ENCODE measurements at regions not wholly inside any gene's neighbourhood (a gene's known extent, or its start where the extent isn't known, plus 50 kb on each side); places are given as distances from the start of the nearest gene placed in this dataset.
A peak's percentile ranks its signal among the peaks of the same experiment; 100 is the strongest.

GRCh38 chr5:133864711-133865110, 103.7 kb downstream of the C5orf15 start:
- Histone ChIP-seq H3K36me3 (ENCODE audit: control insufficient read depth, insufficient read depth, low read length) (no peaks in the 10 kb centered on the region), H3K27ac (ENCODE audit: low read depth, low read length) (no peak overlapping the region), H3K4me3 (ENCODE audit: low read length) (no peak overlapping the region), H3K9ac (ENCODE audit: extremely low read depth, low read length, poor library complexity, severe bottlenecking) (no peak overlapping the region), H3K4me1 (ENCODE audit: control insufficient read depth, insufficient read depth, low read length) (no peaks in the 10 kb centered on the region), H3K27me3 (ENCODE audit: control insufficient read depth, insufficient read depth, low read length, poor library complexity, severe bottlenecking) (no peaks in the 10 kb centered on the region), H3K9me3 (ENCODE audit: control insufficient read depth, low read length) (peaks cover 9% of the 10 kb centered on the region)
- WGBS, 2 experiments (ENCODE audit: insufficient coverage in 1 of 2, insufficient read length in 1 of 2), result 87 to 94% methylated on average over 3 to 5 of the region's 5 CpGs
- H3K4me3 Mint-ChIP-seq, result no peak overlapping the region
- no peak overlapping the region for H3K27ac Mint-ChIP-seq
- peaks cover 3% of the 10 kb centered on the region for H3K27me3 Mint-ChIP-seq (ENCODE audit: insufficient read depth)
- no peak for TF ChIP-seq CTCF (conservative IDR thresholded peaks at IDR 0.05)
- no peaks in the 10 kb centered on the region for H3K36me3 Mint-ChIP-seq (ENCODE audit: low read depth)
- H3K4me1 Mint-ChIP-seq, result no peaks in the 10 kb centered on the region
- H3K9me3 Mint-ChIP-seq, result peaks cover 8% of the 10 kb centered on the region
- no peak for DNase-seq

GRCh38 chr5:133863857-133864585, 104.4 kb downstream of the C5orf15 start:
- peaks cover 3% of the 10 kb centered on the region for H3K27me3 Mint-ChIP-seq (ENCODE audit: insufficient read depth)
- Histone ChIP-seq H3K4me1 (ENCODE audit: control insufficient read depth, insufficient read depth, low read length) (no peaks in the 10 kb centered on the region), H3K4me3 (ENCODE audit: low read length) (no peak overlapping the region), H3K27me3 (ENCODE audit: control insufficient read depth, insufficient read depth, low read length, poor library complexity, severe bottlenecking) (no peaks in the 10 kb centered on the region), H3K9me3 (ENCODE audit: control insufficient read depth, low read length) (peaks cover 16% of the 10 kb centered on the region), H3K9ac (ENCODE audit: extremely low read depth, low read length, poor library complexity, severe bottlenecking) (no peak overlapping the region), H3K36me3 (ENCODE audit: control insufficient read depth, insufficient read depth, low read length) (no peaks in the 10 kb centered on the region), H3K27ac (ENCODE audit: low read depth, low read length) (no peak overlapping the region)
- H3K4me3 Mint-ChIP-seq, result no peak overlapping the region
- 89 to 92% methylated on average over 10 to 11 of the region's 11 CpGs for WGBS, 2 experiments (ENCODE audit: insufficient coverage in 1 of 2, insufficient read length in 1 of 2)
- H3K27ac Mint-ChIP-seq, result no peak overlapping the region
- no peaks in the 10 kb centered on the region for H3K4me1 Mint-ChIP-seq
- peak; percentile 18 for TF ChIP-seq CTCF (conservative IDR thresholded peaks at IDR 0.05)
- peaks cover 15% of the 10 kb centered on the region for H3K9me3 Mint-ChIP-seq
- DNase-seq, result peak; percentile 59
- H3K36me3 Mint-ChIP-seq (ENCODE audit: low read depth), result peaks cover 6% of the 10 kb centered on the region

- Histone ChIP-seq H3K36me3 (ENCODE audit: control insufficient read depth, insufficient read depth, low read length) (no peaks in the 10 kb centered on the region), H3K27me3 (ENCODE audit: control insufficient read depth, insufficient read depth, low read length, poor library complexity, severe bottlenecking) (no peaks in the 10 kb centered on the region), H3K9ac (ENCODE audit: extremely low read depth, low read length, poor library complexity, severe bottlenecking) (no peak overlapping the region), H3K27ac (ENCODE audit: low read depth, low read length) (no peak overlapping the region), H3K4me3 (ENCODE audit: low read length) (no peak overlapping the region), H3K4me1 (ENCODE audit: control insufficient read depth, insufficient read depth, low read length) (no peaks in the 10 kb centered on the region), H3K9me3 (ENCODE audit: control insufficient read depth, low read length) (peaks cover 23% of the 10 kb centered on the region)
- H3K9me3 Mint-ChIP-seq, result peaks cover 40% of the 10 kb centered on the region
- no peak for DNase-seq
- no peak overlapping the region for H3K4me3 Mint-ChIP-seq
- H3K27ac Mint-ChIP-seq, result no peak overlapping the region
- TF ChIP-seq CTCF (conservative IDR thresholded peaks at IDR 0.05), result no peak
- 90 to 98% methylated on average over 8 to 9 of the region's 9 CpGs for WGBS, 2 experiments (ENCODE audit: insufficient coverage in 1 of 2, insufficient read length in 1 of 2)
- no peaks in the 10 kb centered on the region for H3K4me1 Mint-ChIP-seq
- peaks cover 3% of the 10 kb centered on the region for H3K27me3 Mint-ChIP-seq (ENCODE audit: insufficient read depth)
- peaks cover 6% of the 10 kb centered on the region for H3K36me3 Mint-ChIP-seq (ENCODE audit: low read depth)
These were observed 107.2 kb downstream of the C5orf15 start for GRCh38 chr5:133861161-133861737.

Measured in endodermal cell (in vitro differentiated cells).